ENCODE measurements at regions not wholly inside any gene's neighbourhood (a gene's known extent, or its start where the extent isn't known, plus 50 kb on each side); places are given as distances from the start of the nearest gene placed in this dataset.

- TF ChIP-seq POLR2AphosphoS5 (IDR thresholded peaks at IDR 0.05; ENCODE audit: low read depth, low read length) (no peak), GABPA (IDR thresholded peaks at IDR 0.05; ENCODE audit: borderline replicate concordance, insufficient read depth, low read length) (no peak), CTCF (IDR thresholded peaks at IDR 0.05; ENCODE audit: control extremely low read depth in 1 of 3, insufficient read depth in 1 of 3, low read depth in 1 of 3, low read length in 3 of 3) (no peak), USF2 (IDR thresholded peaks at IDR 0.05; ENCODE audit: low read length) (no peak), POLR2A (IDR thresholded peaks at IDR 0.05; ENCODE audit: control extremely low read depth in 1 of 2, low read depth in 2 of 2, low read length in 2 of 2) (no peak), EZH2 (IDR thresholded peaks at IDR 0.05; ENCODE audit: low read depth, low read length, severe bottlenecking) (no peak), TAF7 (optimal IDR thresholded peaks at IDR 0.05; ENCODE audit: borderline replicate concordance, low read depth, low read length) (no peak)
Measured at GRCh38 chr10:36492590-36493515, 632.5 kb upstream of the ANKRD30A start.
